ENCODE measurements at regions not wholly inside any gene's neighbourhood (a gene's known extent, or its start where the extent isn't known, plus 50 kb on each side); places are given as distances from the start of the nearest gene placed in this dataset.

- TF ChIP-seq ZNF274 (IDR thresholded peaks at IDR 0.05; ENCODE audit: low read depth, low read length) = no peak
- no peak for TF ChIP-seq SUZ12 (IDR thresholded peaks at IDR 0.05; ENCODE audit: extremely low read depth, insufficient read depth, insufficient read length)
Observed at GRCh38 chr3:145843561-145843960, 317.4 kb downstream of the PLOD2 start.

Data from NT2/D1 (cell line).